PC-3 (cell line): ENCODE measurements at regions not wholly inside any gene's neighbourhood (a gene's known extent, or its start where the extent isn't known, plus 50 kb on each side); places are given as distances from the start of the nearest gene placed in this dataset.
"Not testable (repeated sequence)": the region's sequence is repeated elsewhere in the genome, so short reads cannot be mapped to it uniquely, and the experiment has no call there.

Experiments used
- ATAC-seq: fragments of 200-7000 bp; cut with Tn5 transposase; 2 replicates; pipeline ENCODE4 v1.9.1; 2020; ENCODE audit warnings: mild to moderate bottlenecking, moderate library complexity
- BruUV-seq: library from RNA; stranded (reverse); fragments of 400-500 nt; replicated peaks from 2 replicates; lab custom pipeline; 2021; lab: Mats Ljungman, UMichigan
- CTCF ChIA-PET: fragments of 300-600 bp; sonication (Branson Sonifier 250); formaldehyde crosslinking; loops from one replicate; lab custom pipeline; 2022; ENCODE audit warnings: antibody characterized with exemption; lab: Charles Lee
- POLR2A ChIA-PET: fragments of 300-600 bp; sonication (Branson Sonifier 250); formaldehyde crosslinking; loops from one replicate; lab custom pipeline; 2022; ENCODE audit warnings: antibody characterized with exemption; ENCODE audit not compliant: unreplicated experiment; lab: Charles Lee
- DNase-seq: peaks from one replicate; pipeline ENCODE4 v3.0.0-alpha.2; 2015
- H2AFZ ChIP-seq: fragments of 300-600 bp; sonication (generic); 2 replicates; pipeline ENCODE4 v1.6.0; 2016; ENCODE audit warnings: antibody characterized with exemption, low read length
- H3F3A ChIP-seq: fragments of 300-600 bp; sonication (generic); one replicate; pipeline ENCODE4 v1.6.0; 2017; ENCODE audit warnings: antibody characterized with exemption, low read length, control low read depth, mild to moderate bottlenecking; ENCODE audit not compliant: unreplicated experiment
- H3K27ac ChIP-seq: fragments of 300-600 bp; sonication (generic); 2 replicates; pipeline ENCODE4 v1.5.1; 2016; ENCODE audit warnings: mild to moderate bottlenecking, low read length
- H3K27me3 ChIP-seq: fragments of 300-600 bp; sonication (generic); 2 replicates; pipeline ENCODE4 v1.6.1; 2016; ENCODE audit warnings: low read length, mixed read lengths
- H3K36me3 ChIP-seq: fragments of 300-600 bp; sonication (generic); 2 replicates; pipeline ENCODE4 v1.6.1; 2016; ENCODE audit warnings: low read depth, mixed run types, low read length, mixed read lengths
- H3K4me1 ChIP-seq: fragments of 300-600 bp; sonication (generic); 2 replicates; pipeline ENCODE4 v1.5.1; 2016; ENCODE audit warnings: low read length; ENCODE audit not compliant: insufficient read depth
- H3K4me2 ChIP-seq: fragments of 300-600 bp; sonication (generic); 2 replicates; pipeline ENCODE4 v1.6.0; 2016; ENCODE audit warnings: low read length
- H3K4me3 ChIP-seq: fragments of 300-600 bp; sonication (generic); 2 replicates; pipeline ENCODE4 v1.5.1; 2016; ENCODE audit warnings: mild to moderate bottlenecking, low read length, mixed read lengths
- H3K79me2 ChIP-seq: fragments of 300-600 bp; sonication (generic); 2 replicates; pipeline ENCODE4 v1.6.1; 2017; ENCODE audit warnings: low read length, mixed read lengths
- H3K9ac ChIP-seq: fragments of 300-600 bp; sonication (generic); 2 replicates; pipeline ENCODE4 v1.6.0; 2016; ENCODE audit warnings: mild to moderate bottlenecking, low read length
- H3K9me2 ChIP-seq: fragments of 300-600 bp; sonication (generic); replicated peaks from 2 replicates; pipeline ENCODE4 v1.6.1; 2016; ENCODE audit warnings: mixed run types, low read length, mixed read lengths
- H3K9me3 ChIP-seq: fragments of 300-600 bp; sonication (generic); 2 replicates; pipeline ENCODE4 v1.6.1; 2016; ENCODE audit warnings: low read length, mixed read lengths
- H4K20me1 ChIP-seq: fragments of 300-600 bp; sonication (generic); 2 replicates; pipeline ENCODE4 v1.6.1; 2016; ENCODE audit warnings: low read length, mixed read lengths
- EZH2 ChIP-seq: fragments of 300-600 bp; sonication (generic); IDR thresholded peaks from one replicate; pipeline ENCODE4 v1.6.1; 2017; ENCODE audit warnings: antibody characterized with exemption, mild to moderate bottlenecking, low read length; ENCODE audit not compliant: unreplicated experiment
- EZH2phosphoT487 ChIP-seq: fragments of 300-600 bp; sonication (generic); IDR thresholded peaks from 2 replicates; pipeline ENCODE4 v1.6.1; 2018; ENCODE audit warnings: mild to moderate bottlenecking, antibody characterized with exemption, low read length, borderline replicate concordance
- intact Hi-C: fragments of 100-400 bp; cut with micrococcal nuclease; formaldehyde crosslinking; loops from 2 replicates; pipeline ENCODE4 v1.9.0; 2023
- TF ChIP-seq, protein P1 (sequence below): fragments of 300-600 bp; sonication (generic); conservative IDR thresholded peaks from 2 replicates; pipeline ENCODE4 v1.5.1; 2017; ENCODE audit warnings: antibody characterized with exemption, low read depth, mild to moderate bottlenecking, low read length

DNA sequence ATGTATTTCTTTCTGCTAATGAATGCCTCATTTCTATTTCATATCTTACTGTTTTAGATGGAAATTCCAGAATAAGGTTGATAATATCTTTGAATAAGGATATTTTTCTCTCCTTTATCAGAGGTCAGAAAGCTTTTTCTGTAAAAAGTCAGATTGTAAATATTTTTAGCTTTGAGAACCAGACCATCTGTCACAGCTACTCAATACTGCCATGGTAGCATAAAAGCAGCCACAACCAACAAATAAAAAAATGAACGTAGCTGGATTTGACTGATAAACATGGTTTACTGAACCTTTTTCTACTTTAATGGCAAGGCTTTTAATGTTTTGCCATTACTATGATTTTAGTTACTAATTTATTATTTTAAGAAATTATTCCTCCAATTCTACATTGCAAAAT lies 217.4 kb upstream of the COX10 start:
- ChIA-PET POLR2A (no interaction called here), CTCF (no interaction called here)
- no peak overlapping the region for H3K9ac ChIP-seq
- no peak overlapping the region for H3K4me3 ChIP-seq
- H4K20me1 ChIP-seq = no peaks in the 10 kb centered on the region
- no peaks in the 10 kb centered on the region for H3F3A ChIP-seq
- intact Hi-C loops = no loop called here
- no peaks in the 10 kb centered on the region for H3K9me2 ChIP-seq
- no TSS peak for BruUV-seq
- no peak overlapping the region for H2AFZ ChIP-seq
- TF ChIP-seq EZH2phosphoT487 = no peak
- H3K9me3 ChIP-seq = no peaks in the 10 kb centered on the region
- no peak overlapping the region for H3K4me2 ChIP-seq
- H3K4me1 ChIP-seq = no peaks in the 10 kb centered on the region
- H3K27ac ChIP-seq = no peak overlapping the region
- DNase-seq = no peak
- no peaks in the 10 kb centered on the region for H3K36me3 ChIP-seq
- H3K79me2 ChIP-seq = no peaks in the 10 kb centered on the region
- H3K27me3 ChIP-seq = 0 out of 2 replicates have a peak, but pooled peaks cover 5% of the 10 kb centered on the region
- no peak for ATAC-seq

DNA sequence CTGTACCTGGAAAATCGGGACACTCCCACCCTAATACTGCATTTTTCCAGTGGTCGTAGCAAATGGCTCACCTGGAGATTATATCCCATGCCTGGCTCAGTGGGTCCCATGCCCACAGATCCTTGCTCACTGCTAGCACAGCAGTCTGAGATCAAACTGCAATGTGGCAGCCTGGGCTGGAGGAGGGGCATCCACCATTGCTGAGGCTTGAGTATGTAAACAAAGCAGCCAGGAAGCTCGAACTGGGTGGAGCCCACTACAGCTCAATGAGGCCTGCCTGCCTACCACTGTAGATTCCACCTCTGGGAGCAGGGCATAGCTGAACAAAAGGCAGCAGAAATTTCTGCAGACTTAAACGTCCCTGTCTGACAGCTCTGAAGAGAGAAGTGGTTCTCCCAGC lies 213.6 kb upstream of the COX10 start:
- H3K9me3 ChIP-seq, H3K4me1 ChIP-seq, H3K4me2 ChIP-seq, H3K27ac ChIP-seq, H3K36me3 ChIP-seq, ATAC-seq, H2AFZ ChIP-seq, H3F3A ChIP-seq, CTCF ChIA-PET, H3K4me3 ChIP-seq, H4K20me1 ChIP-seq, DNase-seq, BruUV-seq, intact Hi-C loops, H3K79me2 ChIP-seq, H3K27me3 ChIP-seq, POLR2A ChIA-PET, H3K9me2 ChIP-seq, H3K9ac ChIP-seq: not testable (repeated sequence)

DNA sequence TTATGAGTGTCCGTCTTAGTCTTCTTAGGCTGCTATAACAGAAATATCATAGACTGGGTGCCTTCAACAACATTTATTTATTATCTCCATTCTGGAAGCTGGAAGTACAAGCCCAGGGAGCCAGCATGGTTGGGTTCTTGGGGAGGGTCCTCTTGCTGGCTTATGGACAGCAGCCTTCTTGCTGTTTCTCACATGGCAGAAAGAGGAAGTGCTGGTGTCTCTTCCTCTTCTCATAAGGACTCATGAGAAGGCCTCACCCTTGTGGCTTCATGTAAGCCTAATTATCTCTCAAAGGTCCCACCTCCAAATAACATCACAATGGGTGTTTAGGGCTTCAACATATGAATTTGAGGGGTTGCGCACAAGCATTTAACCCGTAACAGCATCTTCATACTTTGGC lies 207.0 kb upstream of the COX10 start:
- no peaks in the 10 kb centered on the region for H3F3A ChIP-seq

DNA sequence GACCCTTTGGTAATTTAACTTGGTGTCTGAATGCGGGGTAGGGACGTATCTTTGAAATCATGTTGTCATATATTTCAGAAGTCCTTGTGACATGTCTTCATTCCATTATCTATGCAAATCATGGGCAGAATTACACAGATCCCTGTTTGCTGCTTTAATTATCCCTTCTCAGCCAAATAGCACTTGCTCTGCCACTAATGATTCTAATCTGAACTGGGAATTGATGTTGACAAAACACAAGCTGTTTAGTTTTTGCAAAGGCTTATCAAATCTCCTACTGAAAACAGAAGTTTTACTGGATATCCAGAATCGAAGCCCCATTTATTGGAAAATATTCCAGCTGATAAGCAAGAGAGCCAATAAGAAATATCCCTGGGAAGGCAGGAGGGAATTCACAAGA lies 205.9 kb upstream of the COX10 start:
- no peaks in the 10 kb centered on the region for H3K27me3 ChIP-seq
- DNase-seq (no peak), ATAC-seq (no peak)
- no TSS peak for BruUV-seq
- intact Hi-C loops = no loop called here
- H3K36me3 ChIP-seq = no peaks in the 10 kb centered on the region
- CTCF ChIA-PET = no interaction called here
- POLR2A ChIA-PET = no interaction called here
- H3K4me1 ChIP-seq = peaks cover 9% of the 10 kb centered on the region
- H3K4me2 ChIP-seq = no peak overlapping the region
- H4K20me1 ChIP-seq = no peaks in the 10 kb centered on the region
- no peak overlapping the region for H3K4me3 ChIP-seq
- no peaks in the 10 kb centered on the region for H3K9me3 ChIP-seq
- no peaks in the 10 kb centered on the region for H3K9me2 ChIP-seq
- no peak overlapping the region for H2AFZ ChIP-seq
- no peaks in the 10 kb centered on the region for H3F3A ChIP-seq
- H3K79me2 ChIP-seq = no peaks in the 10 kb centered on the region
- no peak overlapping the region for H3K27ac ChIP-seq
- H3K9ac ChIP-seq = no peak overlapping the region
- no peak for TF ChIP-seq EZH2phosphoT487
- no peak for TF ChIP-seq EZH2
- TF ChIP-seq, protein P1, sequence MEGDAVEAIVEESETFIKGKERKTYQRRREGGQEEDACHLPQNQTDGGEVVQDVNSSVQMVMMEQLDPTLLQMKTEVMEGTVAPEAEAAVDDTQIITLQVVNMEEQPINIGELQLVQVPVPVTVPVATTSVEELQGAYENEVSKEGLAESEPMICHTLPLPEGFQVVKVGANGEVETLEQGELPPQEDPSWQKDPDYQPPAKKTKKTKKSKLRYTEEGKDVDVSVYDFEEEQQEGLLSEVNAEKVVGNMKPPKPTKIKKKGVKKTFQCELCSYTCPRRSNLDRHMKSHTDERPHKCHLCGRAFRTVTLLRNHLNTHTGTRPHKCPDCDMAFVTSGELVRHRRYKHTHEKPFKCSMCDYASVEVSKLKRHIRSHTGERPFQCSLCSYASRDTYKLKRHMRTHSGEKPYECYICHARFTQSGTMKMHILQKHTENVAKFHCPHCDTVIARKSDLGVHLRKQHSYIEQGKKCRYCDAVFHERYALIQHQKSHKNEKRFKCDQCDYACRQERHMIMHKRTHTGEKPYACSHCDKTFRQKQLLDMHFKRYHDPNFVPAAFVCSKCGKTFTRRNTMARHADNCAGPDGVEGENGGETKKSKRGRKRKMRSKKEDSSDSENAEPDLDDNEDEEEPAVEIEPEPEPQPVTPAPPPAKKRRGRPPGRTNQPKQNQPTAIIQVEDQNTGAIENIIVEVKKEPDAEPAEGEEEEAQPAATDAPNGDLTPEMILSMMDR = no peak

More for the DNA sequence above, 207.0 kb upstream of the COX10 start:
- DNase-seq (no peak), ATAC-seq (no peak)
- H3K36me3 ChIP-seq = no peaks in the 10 kb centered on the region
- POLR2A ChIA-PET = no interaction called here
- no peak overlapping the region for H3K27ac ChIP-seq
- no peaks in the 10 kb centered on the region for H3K79me2 ChIP-seq
- intact Hi-C loops = no loop called here
- no TSS peak for BruUV-seq
- H3K4me2 ChIP-seq = no peak overlapping the region
- H4K20me1 ChIP-seq = no peaks in the 10 kb centered on the region
- CTCF ChIA-PET = no interaction called here
- no peaks in the 10 kb centered on the region for H3K27me3 ChIP-seq
- TF ChIP-seq EZH2 = no peak
- TF ChIP-seq, protein P1 = no peak
- TF ChIP-seq EZH2phosphoT487 = no peak
- H3K9me2 ChIP-seq = no peaks in the 10 kb centered on the region
- no peak overlapping the region for H2AFZ ChIP-seq
- H3K9me3 ChIP-seq = no peaks in the 10 kb centered on the region
- peaks cover 9% of the 10 kb centered on the region for H3K4me1 ChIP-seq
- H3K4me3 ChIP-seq = no peak overlapping the region
- H3K9ac ChIP-seq = no peak overlapping the region
